ENCODE measurements at regions not wholly inside any gene's neighbourhood (a gene's known extent, or its start where the extent isn't known, plus 50 kb on each side); places are given as distances from the start of the nearest gene placed in this dataset.

DNA sequence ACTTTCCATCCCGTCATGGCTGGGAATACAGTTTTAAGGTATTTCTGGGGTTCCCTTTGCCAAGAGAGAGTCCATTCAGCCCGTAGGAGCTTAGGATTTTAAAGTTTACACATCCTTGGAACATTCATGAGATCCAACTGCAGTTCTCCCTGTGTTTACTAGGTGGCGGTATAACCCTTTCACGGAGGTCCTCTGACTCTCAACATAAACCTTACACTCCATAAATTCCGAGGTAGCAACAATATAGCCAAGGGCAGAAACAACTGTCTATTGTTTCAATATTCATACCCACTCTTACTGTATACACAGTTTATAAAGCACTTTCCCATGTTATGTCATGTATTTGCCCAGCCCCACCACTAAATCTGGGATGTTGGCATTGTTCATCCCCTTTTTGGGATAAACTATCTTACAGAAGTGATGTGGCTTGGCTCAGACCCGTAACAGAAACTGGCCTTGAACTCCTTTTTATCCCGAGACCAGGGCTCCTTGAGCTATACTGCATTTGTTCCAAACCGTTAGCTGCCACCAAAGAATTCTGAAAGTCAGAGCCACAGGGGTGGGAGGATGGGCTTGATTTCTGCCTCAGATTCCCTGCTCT, 69.2 kb upstream of the COL6A5 start:
- Histone ChIP-seq H3K9me3 (no peaks in the 10 kb centered on the region), H3K4me1 (no peaks in the 10 kb centered on the region; the same call in 1 of the 2 replicates), H3K36me3 (no peaks in the 10 kb centered on the region), H3K27me3 (no peaks in the 10 kb centered on the region), H3K4me3 (ENCODE audit: low read depth, low read length) (peak overlapping the region; percentile 15; the same call in 1 of the 2 replicates)
- DNase-seq = peak; percentile 40
- TF ChIP-seq, protein P1, sequence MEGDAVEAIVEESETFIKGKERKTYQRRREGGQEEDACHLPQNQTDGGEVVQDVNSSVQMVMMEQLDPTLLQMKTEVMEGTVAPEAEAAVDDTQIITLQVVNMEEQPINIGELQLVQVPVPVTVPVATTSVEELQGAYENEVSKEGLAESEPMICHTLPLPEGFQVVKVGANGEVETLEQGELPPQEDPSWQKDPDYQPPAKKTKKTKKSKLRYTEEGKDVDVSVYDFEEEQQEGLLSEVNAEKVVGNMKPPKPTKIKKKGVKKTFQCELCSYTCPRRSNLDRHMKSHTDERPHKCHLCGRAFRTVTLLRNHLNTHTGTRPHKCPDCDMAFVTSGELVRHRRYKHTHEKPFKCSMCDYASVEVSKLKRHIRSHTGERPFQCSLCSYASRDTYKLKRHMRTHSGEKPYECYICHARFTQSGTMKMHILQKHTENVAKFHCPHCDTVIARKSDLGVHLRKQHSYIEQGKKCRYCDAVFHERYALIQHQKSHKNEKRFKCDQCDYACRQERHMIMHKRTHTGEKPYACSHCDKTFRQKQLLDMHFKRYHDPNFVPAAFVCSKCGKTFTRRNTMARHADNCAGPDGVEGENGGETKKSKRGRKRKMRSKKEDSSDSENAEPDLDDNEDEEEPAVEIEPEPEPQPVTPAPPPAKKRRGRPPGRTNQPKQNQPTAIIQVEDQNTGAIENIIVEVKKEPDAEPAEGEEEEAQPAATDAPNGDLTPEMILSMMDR (IDR thresholded peaks at IDR 0.05; ENCODE audit: low read depth, low read length) = peak; percentile 99

- no peaks in the 10 kb centered on the region for H3K27me3 ChIP-seq
- no peak for DNase-seq
- TF ChIP-seq, protein P1 (IDR thresholded peaks at IDR 0.05; ENCODE audit: low read depth, low read length) = no peak
- no peak overlapping the region for H3K4me3 ChIP-seq (ENCODE audit: low read depth, low read length)
- H3K9me3 ChIP-seq = no peaks in the 10 kb centered on the region
- H3K36me3 ChIP-seq = no peaks in the 10 kb centered on the region
- no peaks in the 10 kb centered on the region for H3K4me1 ChIP-seq
These were observed 56.8 kb upstream of the COL6A5 start for GRCh38 chr3:130288670-130289069.

- Histone ChIP-seq H3K4me3 (ENCODE audit: low read depth, low read length) (no peak overlapping the region), H3K27me3 (no peaks in the 10 kb centered on the region), H3K9me3 (no peaks in the 10 kb centered on the region), H3K36me3 (no peaks in the 10 kb centered on the region), H3K4me1 (no peaks in the 10 kb centered on the region)
- DNase-seq = no peak
- TF ChIP-seq, protein P1 (IDR thresholded peaks at IDR 0.05; ENCODE audit: low read depth, low read length) = no peak
These were observed 54.3 kb upstream of the COL6A5 start for GRCh38 chr3:130291148-130291547.

DNA sequence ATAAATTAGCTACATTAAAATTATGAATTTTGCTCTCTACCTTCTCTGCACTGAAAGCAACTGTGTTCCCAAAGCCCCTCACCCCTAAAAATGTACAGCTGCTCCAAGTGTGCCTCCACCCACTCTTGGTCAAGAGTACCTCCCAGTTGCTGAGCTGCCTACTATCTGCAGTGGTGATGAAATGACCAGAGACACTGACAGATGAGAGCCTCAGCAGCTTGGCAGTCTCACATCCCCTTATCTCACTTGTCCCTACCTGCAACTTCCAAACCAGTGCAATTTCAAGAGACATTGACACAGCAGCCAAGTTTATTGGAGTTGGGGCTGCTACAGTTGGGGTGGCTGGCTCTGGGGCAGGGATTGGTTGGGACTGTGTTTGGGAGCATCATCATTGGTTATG, 52.2 kb upstream of the COL6A5 start:
- Histone ChIP-seq H3K4me3 (ENCODE audit: low read depth, low read length) (no peak overlapping the region), H3K4me1 (no peaks in the 10 kb centered on the region), H3K9me3 (no peaks in the 10 kb centered on the region), H3K36me3 (no peaks in the 10 kb centered on the region), H3K27me3 (no peaks in the 10 kb centered on the region)
- TF ChIP-seq, protein P1 (IDR thresholded peaks at IDR 0.05; ENCODE audit: low read depth, low read length) = no peak
- no peak for DNase-seq
